OCI-LY3 (cell line): ENCODE measurements at regions not wholly inside any gene's neighbourhood (a gene's known extent, or its start where the extent isn't known, plus 50 kb on each side); places are given as distances from the start of the nearest gene placed in this dataset.

ENCODE experiments used
- H2AFZ ChIP-seq: fragments of 200-600, 300-600 bp; shearing (Covaris generic); 2 replicates; pipeline ENCODE4 v1.6.0; 2014; ENCODE audit warnings: antibody characterized with exemption, low read depth, low read length
- H3K27ac ChIP-seq: fragments of 200-600, 300-600 bp; sonication (generic); 2 replicates; pipeline ENCODE4 v1.5.1; 2014; ENCODE audit warnings: mild to moderate bottlenecking, low read length, moderate library complexity, mixed read lengths
- H3K27me3 ChIP-seq: fragments of 200-600, 300-600 bp; sonication (generic); 2 replicates; pipeline ENCODE4 v1.6.1; 2014; ENCODE audit warnings: low read depth, low read length, mixed read lengths
- H3K36me3 ChIP-seq: fragments of 200-600, 300-600 bp; sonication (generic); replicated peaks from 2 replicates; pipeline ENCODE3; 2014; ENCODE audit warnings: low read depth, low read length, mixed read lengths
- H3K4me1 ChIP-seq: fragments of 300-600, 200-600 bp; sonication (generic); 2 replicates; pipeline ENCODE4 v1.6.1; 2014; ENCODE audit warnings: low read length, mixed read lengths
- H3K4me2 ChIP-seq: fragments of 200-600, 300-600 bp; sonication (generic); 2 replicates; pipeline ENCODE4 v1.6.1; 2014; ENCODE audit warnings: low read length, mixed read lengths
- H3K4me3 ChIP-seq: fragments of 300-600, 200-600 bp; sonication (generic); 2 replicates; pipeline ENCODE4 v1.5.1; 2014; ENCODE audit warnings: antibody characterized with exemption, mild to moderate bottlenecking, low read length, moderate library complexity
- H3K79me2 ChIP-seq: fragments of 300-600, 200-600 bp; shearing (Covaris generic); 2 replicates; pipeline ENCODE4 v1.6.1; 2014; ENCODE audit warnings: mild to moderate bottlenecking, low read length, mixed read lengths
- H3K9ac ChIP-seq: fragments of 300-600, 200-600 bp; shearing (Covaris generic); 2 replicates; pipeline ENCODE4 v1.6.0; 2014; ENCODE audit warnings: mild to moderate bottlenecking, low read length, moderate library complexity
- H3K9me3 ChIP-seq: fragments of 200-600, 300-600 bp; shearing (Covaris generic); 2 replicates; pipeline ENCODE4 v1.6.1; 2014; ENCODE audit warnings: low read length, mixed read lengths; ENCODE audit not compliant: insufficient read depth
- H4K20me1 ChIP-seq: fragments of 200-600, 300-600 bp; sonication (generic); 2 replicates; pipeline ENCODE4 v1.6.1; 2016; ENCODE audit warnings: low read length, mixed read lengths; ENCODE audit not compliant: insufficient read depth
- EZH2phosphoT487 ChIP-seq: fragments of 200-600 bp; shearing (Covaris generic); IDR thresholded peaks from 2 replicates; pipeline ENCODE4 v1.6.1; 2018; ENCODE audit warnings: antibody characterized with exemption, mixed run types, low read depth
- TF ChIP-seq, protein P1 (sequence below): fragments of 200-600, 300-600 bp; sonication (generic); IDR thresholded peaks from 2 replicates; pipeline ENCODE4 v1.5.1; 2014; ENCODE audit warnings: antibody characterized with exemption, low read length, low read depth

DNA sequence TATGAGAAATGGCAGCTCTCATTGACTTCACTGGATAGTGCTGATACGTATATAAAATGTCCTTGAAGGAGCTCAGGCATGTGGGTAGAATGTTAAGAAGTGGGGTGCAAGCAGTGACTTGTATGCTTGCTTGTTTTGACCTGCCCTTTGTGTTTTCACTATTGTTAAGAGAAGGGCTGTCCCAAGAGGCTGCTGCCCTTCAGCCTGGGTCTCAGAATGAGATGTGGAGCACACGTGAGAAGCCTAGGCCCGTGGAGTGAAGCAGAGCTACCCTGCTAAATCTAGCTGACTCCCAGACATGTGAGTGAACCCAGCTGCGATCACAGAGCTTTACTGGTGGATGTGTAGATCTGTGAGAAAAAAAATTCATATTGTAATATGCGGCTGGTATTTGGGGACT is 305.3 kb upstream of the RGS17 start:
- Histone ChIP-seq H3K4me2 (no peak overlapping the region), H3K9ac (no peak overlapping the region)

DNA sequence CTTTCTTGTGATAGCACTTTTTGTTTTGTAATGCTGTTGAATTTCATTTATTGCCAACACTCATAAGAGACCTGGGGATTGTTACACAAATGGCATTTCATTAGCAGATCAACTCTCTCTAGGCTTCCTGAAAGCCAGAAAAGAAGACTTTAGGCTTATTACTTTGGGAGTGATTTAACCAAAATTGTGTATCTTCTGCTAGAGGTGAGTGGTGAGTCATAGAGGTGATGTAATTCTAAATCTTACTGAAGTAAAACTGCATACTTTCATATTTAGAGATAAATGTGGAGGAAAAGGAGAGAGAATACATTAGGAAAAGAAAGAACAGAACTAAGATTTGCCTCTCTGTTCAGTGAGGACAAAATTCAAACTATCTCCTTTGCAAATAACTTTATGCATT is 304.7 kb upstream of the RGS17 start:
- H3K9ac ChIP-seq, result no peak overlapping the region
- H2AFZ ChIP-seq, result no peak overlapping the region
- no peaks in the 10 kb centered on the region for H4K20me1 ChIP-seq
- H3K27ac ChIP-seq, result no peak overlapping the region
- no peaks in the 10 kb centered on the region for H3K4me1 ChIP-seq
- H3K4me2 ChIP-seq, result no peak overlapping the region
- H3K9me3 ChIP-seq, result no peaks in the 10 kb centered on the region
- no peak overlapping the region for H3K4me3 ChIP-seq
- no peaks in the 10 kb centered on the region for H3K79me2 ChIP-seq
- no peaks in the 10 kb centered on the region for H3K27me3 ChIP-seq
- TF ChIP-seq EZH2phosphoT487, result no peak
- TF ChIP-seq, protein P1, sequence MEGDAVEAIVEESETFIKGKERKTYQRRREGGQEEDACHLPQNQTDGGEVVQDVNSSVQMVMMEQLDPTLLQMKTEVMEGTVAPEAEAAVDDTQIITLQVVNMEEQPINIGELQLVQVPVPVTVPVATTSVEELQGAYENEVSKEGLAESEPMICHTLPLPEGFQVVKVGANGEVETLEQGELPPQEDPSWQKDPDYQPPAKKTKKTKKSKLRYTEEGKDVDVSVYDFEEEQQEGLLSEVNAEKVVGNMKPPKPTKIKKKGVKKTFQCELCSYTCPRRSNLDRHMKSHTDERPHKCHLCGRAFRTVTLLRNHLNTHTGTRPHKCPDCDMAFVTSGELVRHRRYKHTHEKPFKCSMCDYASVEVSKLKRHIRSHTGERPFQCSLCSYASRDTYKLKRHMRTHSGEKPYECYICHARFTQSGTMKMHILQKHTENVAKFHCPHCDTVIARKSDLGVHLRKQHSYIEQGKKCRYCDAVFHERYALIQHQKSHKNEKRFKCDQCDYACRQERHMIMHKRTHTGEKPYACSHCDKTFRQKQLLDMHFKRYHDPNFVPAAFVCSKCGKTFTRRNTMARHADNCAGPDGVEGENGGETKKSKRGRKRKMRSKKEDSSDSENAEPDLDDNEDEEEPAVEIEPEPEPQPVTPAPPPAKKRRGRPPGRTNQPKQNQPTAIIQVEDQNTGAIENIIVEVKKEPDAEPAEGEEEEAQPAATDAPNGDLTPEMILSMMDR, result no peak
- H3K36me3 ChIP-seq, result no peaks in the 10 kb centered on the region

More for the DNA sequence above, 305.3 kb upstream of the RGS17 start:
- Histone ChIP-seq H3K4me3 (no peak overlapping the region), H4K20me1 (no peaks in the 10 kb centered on the region), H3K4me1 (no peaks in the 10 kb centered on the region), H3K27me3 (no peaks in the 10 kb centered on the region), H3K36me3 (no peaks in the 10 kb centered on the region), H3K27ac (no peak overlapping the region), H2AFZ (no peak overlapping the region), H3K9me3 (no peaks in the 10 kb centered on the region), H3K79me2 (no peaks in the 10 kb centered on the region)
- TF ChIP-seq, protein P1, result no peak
- TF ChIP-seq EZH2phosphoT487, result no peak

DNA sequence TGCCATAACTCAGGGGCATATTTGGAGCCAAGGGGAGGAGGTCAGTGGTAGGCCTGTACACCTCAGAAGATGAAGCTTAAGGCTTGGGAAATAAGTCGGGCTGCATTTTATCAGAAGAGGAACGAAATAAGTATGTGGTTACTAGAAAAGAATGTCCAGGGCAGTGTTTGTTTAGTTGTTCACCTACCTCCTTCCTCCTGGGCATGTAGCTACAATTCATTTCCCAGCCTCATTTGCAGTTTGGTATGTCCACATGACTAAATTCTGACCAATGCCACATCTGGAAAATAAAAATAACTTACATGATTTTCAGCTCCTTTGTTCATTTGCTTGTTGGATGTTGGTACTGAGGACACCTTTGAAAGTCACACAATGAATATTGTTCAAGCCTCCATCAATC is 294.5 kb upstream of the RGS17 start:
- Histone ChIP-seq H3K4me3 (no peak overlapping the region), H3K79me2 (no peaks in the 10 kb centered on the region), H3K27me3 (no peaks in the 10 kb centered on the region), H3K27ac (no peak overlapping the region), H3K9ac (no peak overlapping the region), H3K4me1 (no peaks in the 10 kb centered on the region), H4K20me1 (no peaks in the 10 kb centered on the region), H3K9me3 (no peaks in the 10 kb centered on the region), H3K36me3 (no peaks in the 10 kb centered on the region), H3K4me2 (no peak overlapping the region), H2AFZ (no peak overlapping the region)
- no peak for TF ChIP-seq EZH2phosphoT487
- TF ChIP-seq, protein P1, result no peak

DNA sequence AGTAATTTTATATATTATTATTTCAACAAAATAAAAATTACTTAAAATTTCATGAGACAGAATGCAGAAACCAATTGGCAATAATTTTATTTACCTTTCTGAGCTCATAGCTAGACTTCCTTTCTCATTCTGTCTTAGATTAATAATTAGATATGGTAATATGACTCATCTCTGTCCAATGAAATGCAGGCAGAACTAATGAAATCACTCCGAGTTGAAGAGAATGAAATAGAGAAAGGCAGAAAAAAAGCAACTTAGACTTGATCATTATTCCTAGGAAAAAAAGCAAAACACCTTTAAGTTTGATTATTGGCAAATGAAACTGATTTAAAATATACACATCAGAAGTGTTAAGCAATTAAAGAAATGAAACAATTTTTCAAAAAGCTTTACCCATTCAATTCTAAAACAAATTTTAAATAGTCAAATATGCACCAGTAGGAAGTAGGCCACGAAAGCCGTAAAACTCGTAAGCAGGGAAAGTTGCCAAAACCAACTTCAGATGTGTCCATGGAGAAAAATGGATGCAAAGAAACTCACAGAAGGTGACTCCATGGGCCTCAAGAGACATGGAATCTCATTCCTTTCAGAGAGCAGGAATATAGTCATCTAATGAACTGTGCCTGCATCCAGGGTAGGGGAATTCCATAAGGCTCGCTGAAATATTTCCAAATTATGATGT is 293.8 kb upstream of the RGS17 start:
- TF ChIP-seq, protein P1, result no peak
- TF ChIP-seq EZH2phosphoT487, result no peak
- no peaks in the 10 kb centered on the region for H3K9me3 ChIP-seq
- no peak overlapping the region for H2AFZ ChIP-seq
- no peaks in the 10 kb centered on the region for H3K27me3 ChIP-seq
- H3K27ac ChIP-seq, result no peak overlapping the region
- H3K4me1 ChIP-seq, result no peaks in the 10 kb centered on the region
- no peak overlapping the region for H3K4me3 ChIP-seq
- no peaks in the 10 kb centered on the region for H4K20me1 ChIP-seq
- no peak overlapping the region for H3K4me2 ChIP-seq
- H3K9ac ChIP-seq, result no peak overlapping the region
- H3K36me3 ChIP-seq, result no peaks in the 10 kb centered on the region
- no peaks in the 10 kb centered on the region for H3K79me2 ChIP-seq
